HG02798 (cell line): ENCODE measurements at regions not wholly inside any gene's neighbourhood (a gene's known extent, or its start where the extent isn't known, plus 50 kb on each side); places are given as distances from the start of the nearest gene placed in this dataset.

Experiments
- ATAC-seq: cut with Tn5 transposase; IDR thresholded peaks from one replicate; pipeline ENCODE4 v1.9.1; 2021; ENCODE audit warnings: mild to moderate bottlenecking; ENCODE audit not compliant: unreplicated experiment, poor library complexity

- ATAC-seq = no peak
Measured at GRCh38 chr2:75288760-75289159, 89.4 kb upstream of the TACR1 start.

- ATAC-seq = peak; percentile 67
Measured at GRCh38 chr2:75287624-75288316, 88.5 kb upstream of the TACR1 start.

- ATAC-seq = peak; percentile 42
Measured at GRCh38 chr2:75284345-75284744, 85.0 kb upstream of the TACR1 start.

- no peak for ATAC-seq
Measured at GRCh38 chr2:75278821-75279379, 79.6 kb upstream of the TACR1 start.

GRCh38 chr2:75278314-75278713 lies 79.0 kb upstream of the TACR1 start:
- ATAC-seq = no peak

GRCh38 chr2:75277111-75277510 lies 77.8 kb upstream of the TACR1 start:
- ATAC-seq = no peak

- no peak for ATAC-seq
Measured at GRCh38 chr2:75276093-75277029, 77.0 kb upstream of the TACR1 start.

- ATAC-seq = no peak
Measured at GRCh38 chr2:75274936-75275335, 75.6 kb upstream of the TACR1 start.

- ATAC-seq = no peak
Measured at GRCh38 chr2:75268112-75268511, 68.8 kb upstream of the TACR1 start.

GRCh38 chr2:75261923-75262322 lies 62.6 kb upstream of the TACR1 start:
- ATAC-seq = no peak

GRCh38 chr2:75260946-75261345 lies 61.6 kb upstream of the TACR1 start:
- no peak for ATAC-seq

GRCh38 chr2:75258620-75259019 lies 59.3 kb upstream of the TACR1 start:
- no peak for ATAC-seq

- ATAC-seq = no peak
Measured at GRCh38 chr2:75256485-75256884, 57.2 kb upstream of the TACR1 start.

GRCh38 chr2:75253526-75253925 lies 54.2 kb upstream of the TACR1 start:
- ATAC-seq = no peak

GRCh38 chr2:75251896-75252295 lies 52.6 kb upstream of the TACR1 start:
- ATAC-seq = no peak
